ENCODE measurements at regions not wholly inside any gene's neighbourhood (a gene's known extent, or its start where the extent isn't known, plus 50 kb on each side); places are given as distances from the start of the nearest gene placed in this dataset.

GRCh38 chr1:91596474-91596873 lies 95.8 kb downstream of the CDC7 start:
- TF ChIP-seq, protein P1, sequence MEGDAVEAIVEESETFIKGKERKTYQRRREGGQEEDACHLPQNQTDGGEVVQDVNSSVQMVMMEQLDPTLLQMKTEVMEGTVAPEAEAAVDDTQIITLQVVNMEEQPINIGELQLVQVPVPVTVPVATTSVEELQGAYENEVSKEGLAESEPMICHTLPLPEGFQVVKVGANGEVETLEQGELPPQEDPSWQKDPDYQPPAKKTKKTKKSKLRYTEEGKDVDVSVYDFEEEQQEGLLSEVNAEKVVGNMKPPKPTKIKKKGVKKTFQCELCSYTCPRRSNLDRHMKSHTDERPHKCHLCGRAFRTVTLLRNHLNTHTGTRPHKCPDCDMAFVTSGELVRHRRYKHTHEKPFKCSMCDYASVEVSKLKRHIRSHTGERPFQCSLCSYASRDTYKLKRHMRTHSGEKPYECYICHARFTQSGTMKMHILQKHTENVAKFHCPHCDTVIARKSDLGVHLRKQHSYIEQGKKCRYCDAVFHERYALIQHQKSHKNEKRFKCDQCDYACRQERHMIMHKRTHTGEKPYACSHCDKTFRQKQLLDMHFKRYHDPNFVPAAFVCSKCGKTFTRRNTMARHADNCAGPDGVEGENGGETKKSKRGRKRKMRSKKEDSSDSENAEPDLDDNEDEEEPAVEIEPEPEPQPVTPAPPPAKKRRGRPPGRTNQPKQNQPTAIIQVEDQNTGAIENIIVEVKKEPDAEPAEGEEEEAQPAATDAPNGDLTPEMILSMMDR (IDR thresholded peaks at IDR 0.05; ENCODE audit: low read depth, low read length) = no peak
- H3K4me3 ChIP-seq (ENCODE audit: low read depth, low read length) = no peak overlapping the region

DNA sequence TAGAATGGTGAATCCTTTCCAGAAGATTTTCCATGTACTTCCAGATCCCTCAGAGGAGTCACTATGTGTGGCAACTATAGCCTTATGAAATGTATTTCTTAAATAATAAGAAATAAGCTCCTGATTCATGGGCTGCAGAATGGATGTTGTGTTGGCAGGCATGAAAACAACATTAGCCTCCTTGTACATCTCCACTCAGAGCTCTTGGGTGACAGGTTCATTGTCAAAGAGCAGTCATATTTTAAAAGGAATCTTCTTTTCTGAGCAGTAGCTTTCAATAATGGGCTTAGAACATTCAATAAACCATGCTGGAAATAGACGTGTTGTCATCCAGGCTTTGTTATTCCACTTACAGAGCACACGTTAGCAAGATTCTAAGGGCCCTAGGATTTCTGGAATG lies 96.6 kb downstream of the CDC7 start:
- TF ChIP-seq, protein P1 (IDR thresholded peaks at IDR 0.05; ENCODE audit: low read depth, low read length) = no peak
- no peak overlapping the region for H3K4me3 ChIP-seq (ENCODE audit: low read depth, low read length)

DNA sequence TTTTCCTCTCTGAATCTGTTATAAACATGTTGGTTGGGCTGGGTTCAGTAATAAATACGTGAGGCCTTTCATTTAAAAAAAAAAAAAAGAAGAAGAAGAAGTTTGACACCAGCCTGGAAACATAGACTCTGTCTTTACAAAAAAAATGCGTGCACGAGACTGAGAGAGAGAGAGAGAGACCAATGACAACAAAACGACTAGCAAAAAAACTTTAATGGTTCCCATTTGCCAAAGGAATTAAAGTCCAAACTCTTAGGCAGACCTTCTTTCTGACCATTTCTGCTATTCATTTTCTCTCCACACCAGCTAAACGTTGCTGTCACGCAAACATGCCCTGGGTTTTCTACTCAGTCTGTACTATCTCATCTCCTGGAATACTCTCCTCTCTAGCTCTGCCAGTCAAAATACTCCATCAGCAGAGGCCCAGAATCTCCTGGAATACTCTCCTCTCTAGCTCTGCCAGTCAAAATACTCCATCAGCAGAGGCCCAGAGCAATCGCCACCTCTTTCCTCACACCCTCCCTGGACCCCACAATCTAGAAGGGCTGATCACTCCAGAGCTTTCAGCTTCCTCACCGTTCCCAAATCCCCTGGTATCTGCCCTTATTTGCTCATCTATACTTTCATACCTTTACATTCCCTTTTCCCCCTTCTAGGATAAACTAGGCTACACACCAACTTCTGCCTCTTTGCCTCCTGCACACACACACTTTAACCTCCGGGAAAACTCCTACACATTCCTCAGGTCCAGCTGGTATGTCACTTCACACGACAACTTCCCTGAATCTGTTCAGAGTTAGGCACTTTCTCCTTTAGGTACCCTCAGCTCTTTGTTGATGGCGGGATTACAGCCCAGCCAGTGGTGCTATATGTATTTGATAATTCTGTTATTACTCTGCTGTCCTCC lies 100.0 kb downstream of the CDC7 start:
- TF ChIP-seq, protein P1 (IDR thresholded peaks at IDR 0.05; ENCODE audit: low read depth, low read length) = no peak
- no peak overlapping the region for H3K4me3 ChIP-seq (ENCODE audit: low read depth, low read length)

DNA sequence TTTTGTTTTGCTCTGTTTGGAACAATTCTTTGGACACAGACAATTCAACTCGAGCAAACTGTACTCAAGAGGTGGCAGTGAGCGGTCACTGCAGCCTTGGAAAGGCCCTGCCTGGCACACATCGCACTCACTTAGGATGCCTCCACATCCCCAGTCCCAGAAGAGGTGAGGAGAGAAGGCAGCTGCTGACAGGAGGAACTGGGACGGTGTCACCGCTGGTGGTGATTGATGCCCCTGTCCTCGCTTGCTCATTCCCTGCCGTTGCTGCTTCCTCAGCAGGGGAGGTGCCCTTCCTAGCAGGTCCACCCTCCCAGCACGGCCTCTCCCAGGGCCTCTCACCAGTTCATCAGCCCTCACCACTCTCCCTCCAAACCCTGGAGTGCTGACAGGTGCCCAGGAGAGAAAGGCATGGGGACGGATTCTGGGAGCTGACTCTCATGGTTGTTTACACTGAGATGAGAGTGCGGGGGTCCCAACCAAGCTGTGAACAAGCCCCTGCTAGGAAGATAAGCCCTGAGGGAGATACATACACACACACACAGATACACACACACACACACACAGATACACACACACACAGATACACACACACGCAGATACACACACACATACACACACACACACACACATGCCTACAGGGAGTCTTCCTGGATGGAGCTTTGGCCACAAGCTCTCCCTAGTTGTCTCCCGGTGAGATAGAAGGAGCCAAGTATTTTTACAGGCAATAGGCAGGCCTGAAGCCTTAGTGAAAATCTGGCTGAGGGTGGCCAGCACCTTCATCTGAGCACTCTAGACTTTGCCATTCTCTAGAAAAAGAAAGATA lies 101.1 kb downstream of the CDC7 start:
- TF ChIP-seq, protein P1 (IDR thresholded peaks at IDR 0.05; ENCODE audit: low read depth, low read length) = no peak
- no peak overlapping the region for H3K4me3 ChIP-seq (ENCODE audit: low read depth, low read length)

DNA sequence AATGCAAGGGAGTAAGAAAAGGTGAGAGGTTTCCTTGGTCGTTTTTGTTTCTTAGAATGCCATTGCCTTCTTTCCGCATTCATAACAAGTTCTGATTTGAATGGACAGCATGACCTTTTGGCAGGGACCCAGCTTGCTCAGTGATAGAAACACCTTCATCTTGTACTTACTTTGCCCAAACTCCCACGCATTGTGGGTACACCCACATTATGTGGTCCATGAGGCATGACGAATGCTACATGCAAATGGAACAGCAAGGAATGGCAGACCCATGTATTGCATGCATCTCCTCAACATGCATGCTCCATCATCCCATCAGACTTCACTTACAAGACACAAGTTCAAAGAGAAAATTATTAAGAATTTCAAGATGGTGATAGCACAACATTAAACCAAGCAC lies 102.8 kb downstream of the CDC7 start:
- TF ChIP-seq, protein P1 (IDR thresholded peaks at IDR 0.05; ENCODE audit: low read depth, low read length) = no peak

DNA sequence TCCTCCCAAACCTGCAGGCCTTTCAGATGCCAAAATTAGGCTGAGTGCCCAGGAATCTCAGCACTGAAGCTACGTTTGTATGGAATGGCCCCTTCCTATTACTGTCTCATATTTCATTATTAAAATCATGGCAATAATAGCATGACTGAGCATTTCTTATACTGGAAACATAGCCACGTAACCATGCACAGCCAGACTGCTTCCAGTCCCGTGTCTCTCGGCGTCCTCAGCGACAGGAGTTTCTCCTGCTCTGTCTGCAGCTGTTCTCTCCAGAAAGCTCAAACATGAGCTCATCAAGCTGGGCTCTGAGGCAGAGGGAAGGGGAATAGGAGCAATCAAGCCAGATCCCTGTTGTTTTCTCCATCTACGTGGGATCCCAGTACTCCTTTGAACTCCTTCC lies 104.0 kb downstream of the CDC7 start:
- TF ChIP-seq, protein P1 (IDR thresholded peaks at IDR 0.05; ENCODE audit: low read depth, low read length) = no peak
- no peak overlapping the region for H3K4me3 ChIP-seq (ENCODE audit: low read depth, low read length)

More for the DNA sequence above, 102.8 kb downstream of the CDC7 start:
- no peak overlapping the region for H3K4me3 ChIP-seq (ENCODE audit: low read depth, low read length)

- TF ChIP-seq, protein P1 (IDR thresholded peaks at IDR 0.05; ENCODE audit: low read depth, low read length) = no peak
- no peak overlapping the region for H3K4me3 ChIP-seq (ENCODE audit: low read depth, low read length)
Measured at GRCh38 chr1:91605566-91605965, 104.9 kb downstream of the CDC7 start.

Data from WI38 (cell line).